Stomach (tissue), 4 donors: ENCODE measurements at regions not wholly inside any gene's neighbourhood (a gene's known extent, or its start where the extent isn't known, plus 50 kb on each side); places are given as distances from the start of the nearest gene placed in this dataset.

Source experiments
- CTCF ChIP-seq, 7 experiments: fragments of 450-650 bp in 4 of 7; fragments of 200-600 bp in 3 of 7; sonication (generic) in 3 of 7; IDR thresholded peaks; one replicate each; pipeline ENCODE4 v1.5.1; 2016 to 2019; ENCODE audit warnings: antibody characterized with exemption in 7 of 7, control low read depth in 2 of 7, mild to moderate bottlenecking in 1 of 7
- POLR2A ChIP-seq, 4 donors: fragments of 450-650 bp; IDR thresholded peaks; one replicate each; pipeline ENCODE4 v1.6.1; 2016; ENCODE audit warnings: antibody characterized with exemption in 4 of 4, control low read depth in 2 of 4, mild to moderate bottlenecking in 1 of 4, moderate library complexity in 1 of 4
- POLR2AphosphoS5 ChIP-seq, 3 donors: sonication (generic); formaldehyde crosslinking; IDR thresholded peaks; one replicate each; pipeline ENCODE4 v1.6.1; 2016; ENCODE audit warnings: antibody characterized with exemption in 3 of 3

GRCh38 chr4:186823989-186824388, 100.3 kb upstream of the FAT1 start:
- TF ChIP-seq POLR2AphosphoS5 (IDR thresholded peaks at IDR 0.05) (no peak), CTCF (IDR thresholded peaks at IDR 0.05) (no peak), POLR2A (IDR thresholded peaks at IDR 0.05) (no peak)
